ENCODE measurements at regions not wholly inside any gene's neighbourhood (a gene's known extent, or its start where the extent isn't known, plus 50 kb on each side); places are given as distances from the start of the nearest gene placed in this dataset.

GRCh38 chr4:134695433-134695832 is 493.8 kb upstream of the PABPC4L start:
- no peaks in the 10 kb centered on the region for H4K20me1 ChIP-seq (ENCODE audit: insufficient read depth)
- no peaks in the 10 kb centered on the region for H3K27me3 ChIP-seq (ENCODE audit: insufficient read depth, low read depth)
- H3K9ac ChIP-seq: no peak overlapping the region
- H3K27ac ChIP-seq: no peak overlapping the region
- no peak for TF ChIP-seq CTCF (conservative IDR thresholded peaks at IDR 0.05; ENCODE audit: low read depth, low read length)
- no peak overlapping the region for H3K4me2 ChIP-seq
- H3K79me2 ChIP-seq (ENCODE audit: insufficient read depth, low read depth): no peaks in the 10 kb centered on the region
- no peak overlapping the region for H2AFZ ChIP-seq (ENCODE audit: low read depth)
- H3K36me3 ChIP-seq (ENCODE audit: insufficient read depth): no peaks in the 10 kb centered on the region
- H3K4me3 ChIP-seq (IDR thresholded peaks at IDR 0.05; ENCODE audit: insufficient read depth, low read depth, low read length): no peak overlapping the region
- no peaks in the 10 kb centered on the region for H3K4me1 ChIP-seq (ENCODE audit: low read depth, poor library complexity, severe bottlenecking)

- no peak overlapping the region for H3K4me3 ChIP-seq (IDR thresholded peaks at IDR 0.05; ENCODE audit: insufficient read depth, low read depth, low read length)
- H3K79me2 ChIP-seq (ENCODE audit: insufficient read depth, low read depth): no peaks in the 10 kb centered on the region
- H2AFZ ChIP-seq (ENCODE audit: low read depth): no peak overlapping the region
- H3K9ac ChIP-seq: no peak overlapping the region
- no peaks in the 10 kb centered on the region for H4K20me1 ChIP-seq (ENCODE audit: insufficient read depth)
- H3K27ac ChIP-seq: no peak overlapping the region
- H3K4me1 ChIP-seq (ENCODE audit: low read depth, poor library complexity, severe bottlenecking): no peaks in the 10 kb centered on the region
- no peak for TF ChIP-seq CTCF (conservative IDR thresholded peaks at IDR 0.05; ENCODE audit: low read depth, low read length)
- H3K4me2 ChIP-seq: no peak overlapping the region
- no peaks in the 10 kb centered on the region for H3K36me3 ChIP-seq (ENCODE audit: insufficient read depth)
- no peaks in the 10 kb centered on the region for H3K27me3 ChIP-seq (ENCODE audit: insufficient read depth, low read depth)
Measured at GRCh38 chr4:134691915-134692314, 490.3 kb upstream of the PABPC4L start.

- Histone ChIP-seq H3K36me3 (ENCODE audit: insufficient read depth) (no peaks in the 10 kb centered on the region), H3K27me3 (ENCODE audit: insufficient read depth, low read depth) (no peaks in the 10 kb centered on the region), H3K4me3 (IDR thresholded peaks at IDR 0.05; ENCODE audit: insufficient read depth, low read depth, low read length) (no peak overlapping the region), H3K9ac (no peak overlapping the region), H3K4me2 (no peak overlapping the region), H3K27ac (no peak overlapping the region), H3K79me2 (ENCODE audit: insufficient read depth, low read depth) (no peaks in the 10 kb centered on the region), H3K4me1 (ENCODE audit: low read depth, poor library complexity, severe bottlenecking) (peaks cover 9% of the 10 kb centered on the region), H4K20me1 (ENCODE audit: insufficient read depth) (no peaks in the 10 kb centered on the region), H2AFZ (ENCODE audit: low read depth) (no peak overlapping the region)
- TF ChIP-seq CTCF (conservative IDR thresholded peaks at IDR 0.05; ENCODE audit: low read depth, low read length): no peak
Measured at GRCh38 chr4:134687646-134688628, 486.3 kb upstream of the PABPC4L start.

GRCh38 chr4:134677209-134677814 is 475.7 kb upstream of the PABPC4L start:
- Histone ChIP-seq H3K27me3 (ENCODE audit: insufficient read depth, low read depth) (no peaks in the 10 kb centered on the region), H3K4me2 (no peak overlapping the region), H4K20me1 (ENCODE audit: insufficient read depth) (no peaks in the 10 kb centered on the region), H3K79me2 (ENCODE audit: insufficient read depth, low read depth) (no peaks in the 10 kb centered on the region), H3K4me3 (IDR thresholded peaks at IDR 0.05; ENCODE audit: insufficient read depth, low read depth, low read length) (no peak overlapping the region), H2AFZ (ENCODE audit: low read depth) (no peak overlapping the region), H3K36me3 (ENCODE audit: insufficient read depth) (no peaks in the 10 kb centered on the region), H3K9ac (no peak overlapping the region), H3K4me1 (ENCODE audit: low read depth, poor library complexity, severe bottlenecking) (no peaks in the 10 kb centered on the region), H3K27ac (no peak overlapping the region)
- no peak for TF ChIP-seq CTCF (conservative IDR thresholded peaks at IDR 0.05; ENCODE audit: low read depth, low read length)
